Right lobe of liver (tissue), 6 donors: ENCODE measurements at regions not wholly inside any gene's neighbourhood (a gene's known extent, or its start where the extent isn't known, plus 50 kb on each side); places are given as distances from the start of the nearest gene placed in this dataset.
"Not testable (repeated sequence)": the region's sequence is repeated elsewhere in the genome, so short reads cannot be mapped to it uniquely, and the experiment has no call there.

Experiments used
- ATAC-seq, 4 donors: fragments of 200-7000 bp; cut with Tn5 transposase; one replicate each; pipeline ENCODE4 v1.9.1; 2020; ENCODE audit warnings: mild to moderate bottlenecking in 4 of 4, moderate library complexity in 4 of 4
- DNase-seq, 3 donors: peaks; one replicate each; pipeline ENCODE4 v3.0.0-alpha.2; 2020
- H3K27ac ChIP-seq, 3 donors: fragments of 200-600 bp; one replicate each; pipeline ENCODE4 v1.8.0; 2022
- H3K27me3 ChIP-seq, 2 donors: fragments of 200-600 bp; one replicate each; pipeline ENCODE4 v1.8.0; 2022
- H3K36me3 ChIP-seq, 4 donors: fragments of 200-600 bp; sonication (generic) in 1 of 4; one replicate each; pipeline versions ENCODE4 v1.5.1 to v1.8.0; 2017 to 2022; ENCODE audit warnings: control low read depth in 1 of 4
- H3K4me1 ChIP-seq, 4 donors: fragments of 200-600 bp; sonication (generic) in 1 of 4; one replicate each; pipeline versions ENCODE4 v1.5.1 to v1.8.0; 2017 to 2022; ENCODE audit warnings: control low read depth in 1 of 4
- H3K4me3 ChIP-seq, 3 donors: fragments of 200-600 bp; one replicate each; pipeline ENCODE4 v1.8.0; 2022
- H3K9me3 ChIP-seq, 4 donors: fragments of 200-600 bp; sonication (generic) in 1 of 4; one replicate each; pipeline versions ENCODE4 v1.5.1 to v1.8.0; 2017 to 2022; ENCODE audit warnings: control low read depth in 1 of 4
- CTCF ChIP-seq, 4 donors: fragments of 200-600 bp in 3 of 4; fragments of 450-650 bp in 1 of 4; IDR thresholded peaks; one replicate each; pipeline versions ENCODE4 v1.5.1 to v1.8.0; 2016 to 2022; ENCODE audit warnings: antibody characterized with exemption in 4 of 4, mild to moderate bottlenecking in 2 of 4
- POLR2A ChIP-seq: fragments of 450-650 bp; IDR thresholded peaks from one replicate; pipeline ENCODE4 v1.6.1; 2017; ENCODE audit warnings: antibody characterized with exemption, mild to moderate bottlenecking
- WGBS: methylation state at CpG from one replicate; pipeline ENCODE4 v1.1.6; 2018; ENCODE audit warnings: low coverage, low lambda C conversion rate; ENCODE audit not compliant: insufficient coverage; ENCODE audit errors: missing lambda C conversion rate; 5-methylcytosine and 5-hydroxymethylcytosine counted together
- intact Hi-C, 2 donors: fragments of 100-400 bp; cut with DNase I; formaldehyde crosslinking; loops; one replicate each; pipeline versions ENCODE4 v1.11.2 to v1.14.1; 2022
- donor health status: DM: no; HTN: yes; CAD: no.
- donor health status: DM: no; HTN: no; CAD: no.
- donor health status: DM: no; HTN: no; CAD: no.
- donor health status: DM: no; HTN: yes; CAD: no.
- donor health status: DM: no; HTN: yes; CAD: no.

GRCh38 chr12:4833524-4833923, 76.2 kb upstream of the KCNA1 start:
- WGBS = 34% methylated on average over 3 of the region's 3 CpGs
- DNase-seq = no peak
- no peaks in the 10 kb centered on the region for H3K9me3 ChIP-seq

GRCh38 chr12:4842401-4842800, 67.3 kb upstream of the KCNA1 start:
- H3K4me1 ChIP-seq, H3K36me3 ChIP-seq, DNase-seq, H3K9me3 ChIP-seq, H3K27ac ChIP-seq, ATAC-seq, H3K4me3 ChIP-seq, intact Hi-C loops, H3K27me3 ChIP-seq: not testable (repeated sequence)
- 67% methylated on average over 3 of the region's 3 CpGs for WGBS

More at GRCh38 chr12:4833524-4833923, 76.2 kb upstream of the KCNA1 start:
- Histone ChIP-seq H3K27me3 (no peaks in the 10 kb centered on the region), H3K4me1 (no peaks in the 10 kb centered on the region), H3K4me3 (no peak overlapping the region), H3K27ac (no peak overlapping the region), H3K36me3 (no peaks in the 10 kb centered on the region)
- intact Hi-C loops = no loop called here
- TF ChIP-seq POLR2A (no peak), CTCF (IDR thresholded peaks at IDR 0.05) (no peak)
- no peak for ATAC-seq

- Histone ChIP-seq H3K4me1 (no peaks in the 10 kb centered on the region), H3K9me3 (no peaks in the 10 kb centered on the region), H3K27me3 (no peaks in the 10 kb centered on the region), H3K36me3 (no peaks in the 10 kb centered on the region), H3K27ac (no peak overlapping the region), H3K4me3 (no peak overlapping the region)
- TF ChIP-seq POLR2A (no peak), CTCF (IDR thresholded peaks at IDR 0.05) (no peak)
- ATAC-seq = no peak
- intact Hi-C loops = no loop called here
- DNase-seq = no peak
- 38% methylated on average over 4 of the region's 4 CpGs for WGBS
Measured at GRCh38 chr12:4843907-4844306, 65.8 kb upstream of the KCNA1 start.

- Histone ChIP-seq H3K9me3 (no peaks in the 10 kb centered on the region), H3K4me3 (no peak overlapping the region), H3K36me3 (no peaks in the 10 kb centered on the region), H3K27ac (no peak overlapping the region), H3K27me3 (no peaks in the 10 kb centered on the region), H3K4me1 (no peaks in the 10 kb centered on the region)
- intact Hi-C loops = no loop called here
- TF ChIP-seq POLR2A (no peak), CTCF (IDR thresholded peaks at IDR 0.05) (no peak)
- DNase-seq (no peak), ATAC-seq (no peak)
Measured at GRCh38 chr12:4847713-4848112, 62.0 kb upstream of the KCNA1 start.

- 0% methylated on average over 5 of the region's 5 CpGs for WGBS
- Histone ChIP-seq H3K9me3 (no peaks in the 10 kb centered on the region), H3K36me3 (no peaks in the 10 kb centered on the region), H3K4me1 (no peaks in the 10 kb centered on the region), H3K4me3 (no peak overlapping the region), H3K27me3 (no peaks in the 10 kb centered on the region), H3K27ac (no peak overlapping the region)
- ATAC-seq (peak in 3 of 4 donors; percentile 45 to 65 (median 49)), DNase-seq (no peak)
- TF ChIP-seq CTCF (IDR thresholded peaks at IDR 0.05) = peak; percentile 29 to 81 (median 72)
- TF ChIP-seq POLR2A = no peak
- intact Hi-C loops = no loop called here
Measured at GRCh38 chr12:4849115-4849541, 60.6 kb upstream of the KCNA1 start.
